Fibroblast of mammary gland (primary cell): ENCODE measurements at regions not wholly inside any gene's neighbourhood (a gene's known extent, or its start where the extent isn't known, plus 50 kb on each side); places are given as distances from the start of the nearest gene placed in this dataset.

Source experiments
- DNase-seq: peaks from one replicate; pipeline ENCODE4 v3.0.0-alpha.2; 2010; ENCODE audit warnings: low read depth
- H3K4me3 ChIP-seq: 2 replicates; pipeline ENCODE4 v1.5.1; 2011; ENCODE audit warnings: low read depth, mild to moderate bottlenecking, low read length, moderate library complexity; ENCODE audit not compliant: control insufficient read depth
- CTCF ChIP-seq: conservative IDR thresholded peaks from 2 replicates; pipeline ENCODE4 v1.5.1; 2011; ENCODE audit warnings: low read depth, low read length, inconsistent platforms; ENCODE audit not compliant: control insufficient read depth, insufficient read depth

- TF ChIP-seq CTCF, result no peak
- no peak overlapping the region for H3K4me3 ChIP-seq
- no peak for DNase-seq
Observed at GRCh38 chr19:28003543-28003942, 1209.4 kb downstream of the UQCRFS1 start.

- DNase-seq, result no peak
- no peak for TF ChIP-seq CTCF
- no peak overlapping the region for H3K4me3 ChIP-seq
Observed at GRCh38 chr19:27997069-27997468, 1215.9 kb downstream of the UQCRFS1 start.

GRCh38 chr19:27993619-27994570 lies 1219.1 kb downstream of the UQCRFS1 start:
- H3K4me3 ChIP-seq, result no peak overlapping the region
- TF ChIP-seq CTCF, result no peak
- DNase-seq, result no peak

- H3K4me3 ChIP-seq, result no peak overlapping the region
Observed at GRCh38 chr19:27986299-27986698, 1226.7 kb downstream of the UQCRFS1 start.

GRCh38 chr19:27975419-27976005 lies 1237.4 kb downstream of the UQCRFS1 start:
- no peak for TF ChIP-seq CTCF
- DNase-seq, result no peak
- no peak overlapping the region for H3K4me3 ChIP-seq

More at GRCh38 chr19:27986299-27986698, 1226.7 kb downstream of the UQCRFS1 start:
- TF ChIP-seq CTCF, result no peak
- no peak for DNase-seq

GRCh38 chr19:27974082-27974513 lies 1238.9 kb downstream of the UQCRFS1 start:
- TF ChIP-seq CTCF, result peak; percentile 59
- peak; percentile 26 for DNase-seq
- H3K4me3 ChIP-seq, result no peak overlapping the region
